ENCODE measurements at regions not wholly inside any gene's neighbourhood (a gene's known extent, or its start where the extent isn't known, plus 50 kb on each side); places are given as distances from the start of the nearest gene placed in this dataset.

- no peak for DNase-seq
These were observed 199.8 kb upstream of the ZIC3 start for GRCh38 chrX:137366018-137366633.

- no peak for DNase-seq
These were observed 202.4 kb upstream of the ZIC3 start for GRCh38 chrX:137363559-137363958.

GRCh38 chrX:137362583-137362982, 203.3 kb upstream of the ZIC3 start:
- no peak for DNase-seq

GRCh38 chrX:137354851-137355250, 211.1 kb upstream of the ZIC3 start:
- no peak for DNase-seq

- no peak for DNase-seq
These were observed 212.5 kb upstream of the ZIC3 start for GRCh38 chrX:137353404-137353803.

GRCh38 chrX:137352101-137352660, 213.7 kb upstream of the ZIC3 start:
- DNase-seq, result no peak

- no peak for DNase-seq
These were observed 223.0 kb upstream of the ZIC3 start for GRCh38 chrX:137342969-137343368.

GRCh38 chrX:137313627-137314026, 252.3 kb upstream of the ZIC3 start:
- no peak for DNase-seq

- no peak for DNase-seq
These were observed 260.5 kb upstream of the ZIC3 start for GRCh38 chrX:137305404-137305803.

GRCh38 chrX:137297167-137297566, 263.4 kb upstream of the GPR101 start:
- no peak for DNase-seq

GRCh38 chrX:137290011-137290410, 256.2 kb upstream of the GPR101 start:
- DNase-seq, result no peak

GRCh38 chrX:137287191-137287590, 253.4 kb upstream of the GPR101 start:
- no peak for DNase-seq

- no peak for DNase-seq
These were observed 252.6 kb upstream of the GPR101 start for GRCh38 chrX:137286423-137286822.

- no peak for DNase-seq
These were observed 245.0 kb upstream of the GPR101 start for GRCh38 chrX:137278825-137279224.

GRCh38 chrX:137263374-137263773, 229.6 kb upstream of the GPR101 start:
- no peak for DNase-seq

- DNase-seq, result no peak
These were observed 211.4 kb upstream of the GPR101 start for GRCh38 chrX:137245183-137245582.

GRCh38 chrX:137236837-137237236, 203.0 kb upstream of the GPR101 start:
- DNase-seq, result no peak

- DNase-seq, result no peak
These were observed 201.0 kb upstream of the GPR101 start for GRCh38 chrX:137234651-137235402.

GRCh38 chrX:137233478-137233877, 199.7 kb upstream of the GPR101 start:
- DNase-seq, result no peak

- no peak for DNase-seq
These were observed 193.4 kb upstream of the GPR101 start for GRCh38 chrX:137227151-137227550.

- no peak for DNase-seq
These were observed 181.7 kb upstream of the GPR101 start for GRCh38 chrX:137215467-137215866.

GRCh38 chrX:137212078-137212632, 178.4 kb upstream of the GPR101 start:
- DNase-seq, result no peak

- DNase-seq, result no peak
These were observed 164.2 kb upstream of the GPR101 start for GRCh38 chrX:137198040-137198439.

GRCh38 chrX:137195991-137196390, 162.2 kb upstream of the GPR101 start:
- DNase-seq, result no peak
